Ectodermal cell (in vitro differentiated cells): ENCODE measurements at regions not wholly inside any gene's neighbourhood (a gene's known extent, or its start where the extent isn't known, plus 50 kb on each side); places are given as distances from the start of the nearest gene placed in this dataset.

Experiments
- H3K27ac ChIP-seq: 2 replicates; pipeline ENCODE4 v1.7.0; 2013; ENCODE audit warnings: mild to moderate bottlenecking, low read depth, low read length; ENCODE audit not compliant: insufficient read depth, poor library complexity, severe bottlenecking
- H3K27me3 ChIP-seq: 2 replicates; pipeline ENCODE4 v1.7.0; 2013; ENCODE audit warnings: mild to moderate bottlenecking, low read length; ENCODE audit not compliant: insufficient read depth, control insufficient read depth, poor library complexity, severe bottlenecking
- H3K36me3 ChIP-seq: one replicate; pipeline ENCODE4 v1.7.0; 2013; ENCODE audit warnings: low read length; ENCODE audit not compliant: control insufficient read depth, insufficient read depth
- H3K4me1 ChIP-seq: one replicate; pipeline ENCODE4 v1.7.0; 2013; ENCODE audit warnings: low read length; ENCODE audit not compliant: control insufficient read depth, insufficient read depth
- H3K4me3 ChIP-seq: 2 replicates; pipeline ENCODE4 v1.7.0; 2013; ENCODE audit warnings: low read depth, low read length, control low read depth; ENCODE audit not compliant: insufficient read depth
- H3K9me3 ChIP-seq: 2 replicates; pipeline ENCODE4 v1.7.0; 2013; ENCODE audit warnings: mild to moderate bottlenecking, low read length, moderate library complexity; ENCODE audit not compliant: control insufficient read depth
- WGBS, 2 experiments: methylation state at CpG; one replicate each; pipeline ENCODE4 v1.1.7; 2013; ENCODE audit warnings: missing lambda C conversion rate in 2 of 2; 5-methylcytosine and 5-hydroxymethylcytosine counted together

DNA sequence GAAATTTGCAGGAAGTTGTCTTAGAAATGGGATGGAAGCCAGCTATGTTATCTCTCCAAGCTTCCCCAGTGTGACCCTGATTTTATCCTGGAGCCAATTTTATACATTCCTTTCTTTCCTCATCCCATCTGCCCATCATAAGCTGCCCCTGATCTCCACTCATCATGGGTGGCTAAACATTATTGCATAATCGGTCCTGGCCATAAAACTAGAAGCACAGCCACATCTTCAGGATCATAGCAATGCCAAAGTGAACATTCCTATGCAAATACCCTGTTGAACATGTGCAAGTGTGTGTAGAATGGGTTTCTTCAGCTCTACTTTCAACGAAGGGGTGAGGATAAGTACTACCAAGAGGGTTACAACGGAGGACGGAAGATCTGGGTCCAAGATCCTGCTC, 50.6 kb upstream of the COG2 start:
- 91 to 97% methylated on average over 4 of the region's 4 CpGs for WGBS, 2 experiments
- Histone ChIP-seq H3K27me3 (no peaks in the 10 kb centered on the region), H3K27ac (no peak overlapping the region)

DNA sequence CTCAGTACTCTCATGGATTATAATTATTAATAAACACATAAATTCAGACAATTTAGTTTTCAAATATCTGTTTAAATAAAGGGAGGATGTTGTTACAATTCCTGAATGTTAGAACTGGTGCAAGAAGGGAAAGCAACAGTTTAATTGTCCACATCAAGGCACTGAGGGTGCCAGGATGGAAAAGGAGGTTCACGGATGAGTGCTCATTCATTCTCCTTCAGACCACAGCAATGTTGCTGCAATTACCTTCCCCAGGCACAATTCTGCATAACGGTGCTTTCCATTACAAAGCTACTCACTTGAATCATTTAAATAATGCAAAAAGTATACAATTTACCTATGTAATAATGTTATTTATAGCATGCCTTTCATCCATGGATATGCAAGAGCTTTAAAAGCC, 52.3 kb upstream of the COG2 start:
- H3K36me3 ChIP-seq, result no peaks in the 10 kb centered on the region
- WGBS, 2 experiments, result 50 to 55% methylated on average over 1 to 2 of the region's 2 CpGs

More for the DNA sequence above, 50.6 kb upstream of the COG2 start:
- Histone ChIP-seq H3K4me1 (no peaks in the 10 kb centered on the region), H3K9me3 (no peaks in the 10 kb centered on the region), H3K4me3 (no peak overlapping the region), H3K36me3 (no peaks in the 10 kb centered on the region)

DNA sequence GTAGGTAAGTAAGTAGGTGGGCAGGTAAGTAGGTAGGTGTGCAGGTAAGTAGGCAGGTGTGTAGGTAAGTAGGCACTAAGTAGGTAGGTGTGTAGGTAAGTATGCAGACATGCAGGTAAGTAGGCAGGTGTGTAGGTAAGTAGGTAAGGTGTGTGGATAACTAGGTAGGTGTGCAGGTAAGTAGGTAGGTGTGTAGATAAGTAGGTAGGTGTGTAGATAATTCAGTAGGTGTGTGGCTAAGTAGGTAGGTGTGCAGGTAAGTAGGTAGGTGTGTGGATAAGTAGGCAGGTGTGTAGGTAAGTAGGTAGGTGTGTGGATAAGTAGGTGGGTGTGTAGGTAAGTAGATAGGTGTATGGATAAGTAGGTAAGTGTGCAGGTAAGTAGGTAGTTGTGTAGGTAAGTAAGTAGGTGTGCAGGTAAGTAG, 53.9 kb upstream of the COG2 start:
- Histone ChIP-seq H3K27me3 (no peaks in the 10 kb centered on the region), H3K27ac (no peak overlapping the region), H3K9me3 (no peaks in the 10 kb centered on the region), H3K4me1 (no peaks in the 10 kb centered on the region), H3K4me3 (no peak overlapping the region), H3K36me3 (no peaks in the 10 kb centered on the region)

More for the DNA sequence above, 52.3 kb upstream of the COG2 start:
- Histone ChIP-seq H3K4me1 (no peaks in the 10 kb centered on the region), H3K4me3 (no peak overlapping the region), H3K27ac (no peak overlapping the region), H3K27me3 (no peaks in the 10 kb centered on the region), H3K9me3 (no peaks in the 10 kb centered on the region)

DNA sequence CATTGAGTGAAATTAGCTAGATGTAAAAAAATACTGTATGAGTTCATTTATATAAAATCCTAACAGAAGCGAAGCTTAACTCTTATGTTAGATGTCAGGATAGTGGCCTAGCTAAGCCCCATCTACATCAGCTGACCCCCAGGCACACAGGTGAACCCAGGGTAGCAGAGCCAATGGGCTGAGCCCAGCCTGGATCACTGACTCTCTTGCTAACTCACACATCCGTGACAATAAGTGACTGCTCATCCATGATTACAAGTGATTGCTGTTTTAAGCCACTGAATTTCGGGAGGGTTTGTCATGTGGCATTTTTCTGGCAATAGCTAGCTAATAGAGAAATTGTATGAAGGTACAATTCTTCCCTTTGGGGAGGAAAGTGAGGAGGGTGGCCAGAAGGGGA, 55.2 kb upstream of the COG2 start:
- Histone ChIP-seq H3K4me3 (no peak overlapping the region), H3K4me1 (no peaks in the 10 kb centered on the region), H3K27me3 (no peaks in the 10 kb centered on the region), H3K36me3 (no peaks in the 10 kb centered on the region), H3K9me3 (no peaks in the 10 kb centered on the region), H3K27ac (no peak overlapping the region)
- WGBS, 2 experiments, result 90 to 92% methylated on average over 3 of the region's 3 CpGs

DNA sequence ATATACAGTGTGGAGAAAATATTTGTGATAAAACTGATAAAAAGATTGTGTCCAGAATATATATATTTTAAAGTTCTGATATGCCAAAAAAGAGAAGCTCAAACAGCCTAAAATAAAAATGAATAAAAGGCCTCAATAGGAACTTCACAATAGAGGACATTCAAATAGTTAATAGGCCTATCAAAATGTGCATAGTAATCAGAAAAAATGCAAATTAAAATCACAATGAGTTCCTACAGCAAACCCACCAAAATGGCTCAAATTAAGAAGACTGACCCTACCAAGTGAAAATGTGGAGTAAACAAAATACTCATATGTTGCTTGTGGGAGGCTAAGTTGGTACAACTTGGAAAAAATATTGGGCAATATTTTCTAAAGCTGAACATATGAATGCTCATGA, 57.6 kb upstream of the COG2 start:
- H3K9me3 ChIP-seq, result no peaks in the 10 kb centered on the region
- no peaks in the 10 kb centered on the region for H3K27me3 ChIP-seq
- H3K4me3 ChIP-seq, result no peak overlapping the region
- no peaks in the 10 kb centered on the region for H3K4me1 ChIP-seq
- H3K27ac ChIP-seq, result no peak overlapping the region
- no peaks in the 10 kb centered on the region for H3K36me3 ChIP-seq

DNA sequence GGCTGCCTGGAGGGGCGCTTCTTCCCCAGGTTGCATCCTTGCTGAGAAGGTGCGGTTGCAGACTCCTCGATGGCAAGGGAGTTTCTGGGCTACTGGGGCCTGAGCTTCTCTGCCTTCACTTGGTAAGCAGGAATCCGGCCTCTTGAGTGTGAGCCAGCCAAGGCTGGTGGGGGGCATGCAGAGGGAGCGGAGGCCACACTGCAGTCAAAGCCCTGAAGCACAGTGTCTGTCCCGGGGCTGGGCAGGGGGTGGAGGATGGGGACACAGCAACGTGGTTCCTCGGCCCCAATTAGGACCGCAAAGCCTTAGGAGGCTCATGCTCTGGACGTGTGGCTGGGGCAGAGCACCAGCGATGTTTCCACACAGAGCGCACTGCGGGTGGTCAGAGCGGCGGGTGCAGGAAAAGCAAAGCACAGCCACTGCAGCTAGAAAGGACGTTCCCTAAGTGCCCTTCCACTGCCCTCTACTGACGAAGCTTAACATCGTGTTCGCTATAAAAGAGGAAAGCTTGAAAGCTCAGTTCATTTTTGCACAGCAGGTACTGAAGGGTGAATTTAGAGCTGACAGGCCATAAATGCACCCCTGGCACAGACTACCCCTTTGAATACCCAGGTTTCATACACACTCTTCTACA, 60.7 kb upstream of the COG2 start:
- H3K36me3 ChIP-seq, result no peaks in the 10 kb centered on the region
- 79% methylated on average over 19 of the region's 19 CpGs for WGBS, 2 experiments
- H3K4me1 ChIP-seq, result no peaks in the 10 kb centered on the region
- no peak overlapping the region for H3K27ac ChIP-seq
- no peaks in the 10 kb centered on the region for H3K9me3 ChIP-seq
- H3K4me3 ChIP-seq, result no peak overlapping the region
- H3K27me3 ChIP-seq, result no peaks in the 10 kb centered on the region

DNA sequence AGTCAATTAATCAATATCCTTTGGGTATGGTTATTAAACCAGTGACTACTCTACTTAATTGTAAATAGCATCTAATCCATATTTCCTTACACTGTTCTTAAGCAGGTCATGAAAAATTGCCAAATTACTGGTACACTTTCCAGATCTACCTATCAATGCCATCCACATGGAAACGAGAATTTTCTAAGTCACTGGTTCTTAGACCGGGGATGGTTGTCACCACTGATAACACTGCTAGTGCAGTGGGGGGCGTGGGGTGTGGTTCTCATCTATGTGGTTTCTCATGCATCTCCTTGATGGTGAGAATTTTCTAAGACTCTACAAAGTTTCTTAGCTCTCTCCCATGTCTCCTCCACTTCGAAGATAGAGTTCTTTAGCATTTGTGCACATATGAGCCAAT, 63.7 kb upstream of the COG2 start:
- 93 to 100% methylated on average over 4 of the region's 4 CpGs for WGBS, 2 experiments
- no peaks in the 10 kb centered on the region for H3K9me3 ChIP-seq
- H3K27me3 ChIP-seq, result no peaks in the 10 kb centered on the region
- H3K4me3 ChIP-seq, result no peak overlapping the region
- H3K36me3 ChIP-seq, result no peaks in the 10 kb centered on the region
- H3K4me1 ChIP-seq, result no peaks in the 10 kb centered on the region
- no peak overlapping the region for H3K27ac ChIP-seq

DNA sequence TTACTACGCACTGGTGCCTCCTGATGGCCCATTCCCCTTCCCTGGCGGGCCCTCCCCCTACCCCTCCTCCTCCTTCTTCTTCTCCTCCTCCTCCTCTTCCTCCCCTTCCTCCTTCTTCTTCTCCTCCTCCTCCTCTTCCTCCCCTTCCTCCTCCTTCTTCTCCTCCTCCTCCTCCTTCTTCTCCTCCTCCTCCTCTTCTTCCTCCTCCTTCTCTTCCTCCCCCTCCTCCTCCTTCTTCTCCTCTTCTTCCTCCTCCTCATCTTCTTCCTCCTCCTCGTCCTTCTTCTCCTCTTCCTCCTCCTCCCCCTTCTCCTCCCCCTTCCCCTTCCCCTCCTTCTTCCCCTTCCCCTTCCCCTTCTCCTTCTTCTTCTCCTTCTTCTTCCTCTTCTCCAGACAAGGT, 64.7 kb upstream of the COG2 start:
- Histone ChIP-seq H3K36me3 (no peaks in the 10 kb centered on the region), H3K4me3 (no peak overlapping the region), H3K27me3 (no peaks in the 10 kb centered on the region), H3K27ac (no peak overlapping the region), H3K9me3 (no peaks in the 10 kb centered on the region), H3K4me1 (peaks cover 3% of the 10 kb centered on the region)
- 74 to 75% methylated on average over 3 of the region's 3 CpGs for WGBS, 2 experiments

DNA sequence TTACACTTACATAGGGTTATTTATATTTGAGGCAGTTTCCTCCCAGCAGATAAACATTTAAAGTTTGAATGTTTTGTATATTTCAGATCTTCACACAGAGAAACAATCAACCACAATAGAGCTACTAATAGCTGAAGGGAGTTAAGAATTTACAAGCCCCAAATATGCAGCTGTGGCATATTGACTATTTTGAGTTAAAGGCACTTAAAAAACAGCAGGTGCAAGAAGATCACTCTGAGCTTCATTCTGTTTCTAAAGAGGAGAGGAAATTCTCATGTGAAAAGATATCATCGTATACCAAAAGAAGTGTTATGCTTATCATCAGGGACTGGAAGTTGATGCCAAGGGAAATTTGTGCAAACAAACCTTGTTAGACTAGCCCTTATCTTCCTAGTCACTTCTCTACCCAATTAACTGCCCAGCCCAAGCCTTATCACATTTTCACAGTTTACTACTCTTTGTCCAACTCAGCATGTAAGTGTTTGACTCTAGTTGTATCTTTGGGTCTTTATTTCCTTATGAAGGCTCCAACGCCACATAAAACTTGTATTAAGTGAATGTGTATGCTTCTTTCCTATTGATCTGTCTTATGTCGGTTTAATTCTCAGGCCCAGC, 66.3 kb upstream of the COG2 start:
- Histone ChIP-seq H3K27me3 (no peaks in the 10 kb centered on the region), H3K9me3 (no peaks in the 10 kb centered on the region), H3K36me3 (no peaks in the 10 kb centered on the region), H3K27ac (no peak overlapping the region), H3K4me1 (peaks cover 8% of the 10 kb centered on the region), H3K4me3 (no peak overlapping the region)
- 67 to 83% methylated on average over 1 to 3 of the region's 3 CpGs for WGBS, 2 experiments

DNA sequence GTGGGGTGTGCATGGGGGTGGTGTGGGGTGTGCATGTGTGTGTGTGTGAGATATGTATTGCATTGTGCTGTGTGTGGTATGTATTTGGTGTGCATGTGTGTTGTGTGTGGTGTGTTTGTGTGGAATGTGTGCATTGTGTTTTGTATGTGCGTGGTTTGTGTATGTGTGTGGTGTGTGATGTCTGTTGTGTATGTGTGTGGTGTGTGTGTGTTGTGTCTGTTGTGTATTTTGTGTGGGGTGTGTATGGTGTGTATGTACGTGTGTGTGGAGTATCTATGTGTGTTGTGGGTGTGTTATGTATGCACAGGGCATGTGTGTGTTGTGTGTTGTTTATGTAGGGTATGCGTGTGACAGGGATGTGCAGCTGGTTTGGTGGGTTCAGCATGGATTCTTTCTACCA, 67.8 kb upstream of the COG2 start:
- no peak overlapping the region for H3K27ac ChIP-seq
- H3K9me3 ChIP-seq, result no peaks in the 10 kb centered on the region
- no peaks in the 10 kb centered on the region for H3K27me3 ChIP-seq
- H3K4me1 ChIP-seq, result peaks cover 8% of the 10 kb centered on the region
- no peak overlapping the region for H3K4me3 ChIP-seq
- no peaks in the 10 kb centered on the region for H3K36me3 ChIP-seq
- WGBS, 2 experiments, result 83 to 85% methylated on average over 3 of the region's 3 CpGs
